ENCODE measurements at regions not wholly inside any gene's neighbourhood (a gene's known extent, or its start where the extent isn't known, plus 50 kb on each side); places are given as distances from the start of the nearest gene placed in this dataset.
"Not testable (repeated sequence)": the region's sequence is repeated elsewhere in the genome, so short reads cannot be mapped to it uniquely, and the experiment has no call there.

DNA sequence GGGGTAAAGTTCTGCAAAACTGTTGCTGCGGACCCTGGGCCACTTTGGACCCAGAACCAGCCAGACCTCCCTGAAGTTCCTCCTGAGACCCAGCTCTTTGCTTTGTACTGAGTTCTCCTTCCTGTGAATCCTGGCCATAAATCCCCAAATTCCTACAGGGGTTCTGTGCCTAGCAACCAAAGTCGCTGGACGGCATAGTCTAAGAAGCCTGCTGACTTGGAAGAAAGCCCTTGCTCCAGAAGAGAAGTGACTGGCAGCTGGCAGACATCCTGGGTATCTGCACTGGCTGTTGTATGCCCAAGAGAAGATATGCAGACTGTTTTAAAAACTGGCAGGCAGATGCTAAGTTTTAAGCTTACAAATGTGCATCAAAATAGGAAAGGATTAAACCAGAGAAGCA, 99.9 kb upstream of the SLC24A4 start:
- DNase-seq (ENCODE audit: low spot score): no peak

DNA sequence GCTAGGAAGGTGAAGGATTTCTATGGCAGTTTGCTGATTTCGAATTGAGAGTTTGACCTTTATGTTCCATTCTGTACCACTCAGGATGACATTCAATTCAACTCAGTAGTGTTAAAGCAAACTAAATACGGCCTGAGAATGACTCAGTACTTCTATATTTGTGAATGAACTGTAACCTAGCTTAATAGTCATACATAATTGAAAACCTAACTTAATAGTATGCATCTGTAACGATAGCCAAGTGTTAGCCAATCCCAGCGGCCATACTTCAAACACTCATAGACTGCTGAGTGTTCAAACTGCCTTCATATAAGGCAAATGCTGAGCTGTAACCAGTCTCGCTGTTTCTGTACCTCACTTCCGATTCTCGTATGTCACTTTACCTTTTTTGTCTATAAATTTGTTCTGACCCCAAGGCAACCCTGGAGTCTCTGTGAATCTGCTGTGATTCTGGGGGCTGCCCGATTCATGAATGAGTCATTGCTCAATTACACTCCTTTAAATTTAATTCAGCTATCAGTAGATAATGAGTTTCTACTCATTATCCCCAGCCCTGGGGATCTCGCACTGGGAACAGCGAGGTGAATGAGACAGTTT, 98.5 kb upstream of the SLC24A4 start:
- peak; percentile 66 for DNase-seq (ENCODE audit: low spot score)

DNA sequence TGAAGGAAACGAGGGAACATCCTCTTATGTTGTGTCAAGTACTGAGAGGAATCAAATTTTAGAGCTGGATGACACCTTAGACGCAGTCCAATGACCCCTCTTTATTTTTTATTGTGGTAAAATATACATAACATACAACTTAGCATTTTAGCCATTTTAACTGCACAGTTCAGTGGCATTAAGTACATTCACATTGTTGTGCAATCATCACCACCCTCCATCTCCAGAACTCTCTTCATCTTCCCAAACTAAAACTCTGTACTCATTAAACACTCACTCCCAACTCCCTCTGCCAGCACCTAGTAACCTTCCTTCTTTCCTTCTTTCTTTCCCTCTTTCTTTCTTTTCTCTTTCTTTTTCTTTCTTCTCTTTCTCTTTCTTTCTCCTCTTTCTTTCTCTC, 97.2 kb upstream of the SLC24A4 start:
- DNase-seq (ENCODE audit: low spot score): no peak

DNA sequence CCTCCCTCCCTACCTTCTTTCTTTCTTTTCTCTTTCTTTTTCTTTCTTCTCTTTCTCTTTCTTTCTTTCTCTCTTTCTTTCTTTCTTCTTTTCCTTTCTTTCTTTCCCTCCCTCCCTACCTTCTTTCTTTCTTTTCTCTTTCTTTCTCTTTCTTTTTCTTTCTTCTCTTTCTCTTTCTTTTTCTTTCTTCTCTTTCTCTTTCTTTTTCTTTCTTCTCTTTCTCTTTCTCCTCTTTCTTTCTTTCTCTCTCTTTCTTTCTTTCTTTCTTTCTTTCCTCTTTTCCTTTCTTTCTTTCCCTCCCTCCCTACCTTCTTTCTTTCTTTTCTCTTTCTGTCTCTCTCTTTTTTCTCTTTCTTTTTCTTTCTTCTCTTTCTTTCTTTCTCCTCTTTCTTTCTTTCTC, 96.8 kb upstream of the SLC24A4 start:
- DNase-seq (ENCODE audit: low spot score): not testable (repeated sequence)

DNA sequence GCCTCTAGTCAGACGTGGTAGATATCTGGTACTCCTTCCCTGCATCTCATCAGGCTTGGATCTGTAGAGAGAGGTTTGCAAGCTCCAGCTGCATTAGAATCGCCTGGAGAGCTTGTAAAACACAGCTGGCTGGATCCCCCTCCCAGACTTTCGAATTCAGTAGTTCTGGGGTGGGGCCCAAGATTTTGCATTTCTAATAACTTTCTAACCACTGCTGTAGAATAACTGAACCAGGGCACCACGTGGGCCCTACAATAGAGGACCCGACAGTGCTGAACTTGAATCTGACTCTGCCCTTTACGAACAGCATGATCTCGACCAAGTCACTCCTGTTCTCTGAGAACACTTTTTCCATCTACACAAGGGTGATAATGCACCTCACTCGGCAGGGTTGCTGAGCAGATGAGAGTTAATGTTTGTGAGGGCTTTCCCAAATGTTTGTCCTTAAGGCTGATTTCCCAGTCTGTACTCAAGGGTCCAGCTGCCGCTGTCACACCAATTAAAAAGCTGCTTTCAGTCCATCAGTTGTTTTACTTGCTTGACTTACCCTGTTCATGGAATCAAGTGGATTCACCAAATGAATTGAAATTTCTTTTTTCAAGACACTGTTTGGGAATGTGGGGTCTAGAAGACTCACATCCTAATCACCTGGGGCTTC, 86.6 kb upstream of the SLC24A4 start:
- DNase-seq (ENCODE audit: low spot score): no peak

DNA sequence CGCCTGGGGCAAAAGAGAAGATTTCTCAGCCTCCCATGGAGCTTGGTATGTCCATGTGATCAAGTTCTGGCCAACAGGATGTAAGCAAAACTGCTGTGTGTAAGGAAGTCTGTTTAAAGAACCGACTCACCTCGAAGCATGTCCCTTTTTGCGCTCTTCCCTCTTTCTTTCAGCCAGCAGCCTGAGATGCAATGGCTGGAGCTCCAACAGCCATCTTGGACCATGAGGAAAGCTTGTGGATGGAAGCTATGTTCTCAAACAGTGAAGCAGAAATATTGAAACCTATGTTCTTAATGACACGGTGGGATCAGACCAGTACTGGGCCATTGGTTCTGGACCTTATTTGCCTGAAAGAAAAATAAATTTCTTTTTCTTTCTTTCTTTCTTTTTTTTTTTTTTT, 82.3 kb upstream of the SLC24A4 start:
- no peak for DNase-seq (ENCODE audit: low spot score)

DNA sequence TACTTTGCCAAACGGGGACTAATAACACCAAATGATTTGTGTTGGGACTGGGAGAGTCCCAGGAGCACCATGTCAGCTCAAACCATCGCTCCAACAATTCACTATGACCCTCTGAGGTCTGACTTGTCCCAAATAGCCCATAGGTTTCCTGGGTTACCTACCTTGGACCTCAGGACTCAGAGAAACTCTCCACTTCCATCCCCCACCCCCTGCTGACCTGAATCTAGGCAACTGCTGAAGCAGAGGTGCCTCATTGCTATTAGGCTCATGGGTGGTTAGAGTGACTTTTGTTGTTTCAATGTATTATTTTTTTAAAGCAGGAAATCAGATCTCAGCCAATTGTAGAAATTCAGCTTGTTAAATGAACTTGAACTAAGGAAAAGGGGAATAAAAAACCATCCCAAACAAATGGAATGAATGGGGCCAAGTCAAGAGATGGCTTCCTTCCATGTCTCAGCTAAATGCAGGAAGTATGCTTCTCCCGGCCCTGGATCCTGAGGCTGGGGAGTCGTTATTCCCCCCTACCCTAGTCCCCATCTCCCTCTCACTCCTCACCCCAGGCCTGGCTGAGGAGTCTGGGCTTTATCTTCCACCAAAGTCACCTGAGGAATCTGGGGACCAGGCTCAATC, 80.9 kb upstream of the SLC24A4 start:
- DNase-seq (ENCODE audit: low spot score): no peak

DNA sequence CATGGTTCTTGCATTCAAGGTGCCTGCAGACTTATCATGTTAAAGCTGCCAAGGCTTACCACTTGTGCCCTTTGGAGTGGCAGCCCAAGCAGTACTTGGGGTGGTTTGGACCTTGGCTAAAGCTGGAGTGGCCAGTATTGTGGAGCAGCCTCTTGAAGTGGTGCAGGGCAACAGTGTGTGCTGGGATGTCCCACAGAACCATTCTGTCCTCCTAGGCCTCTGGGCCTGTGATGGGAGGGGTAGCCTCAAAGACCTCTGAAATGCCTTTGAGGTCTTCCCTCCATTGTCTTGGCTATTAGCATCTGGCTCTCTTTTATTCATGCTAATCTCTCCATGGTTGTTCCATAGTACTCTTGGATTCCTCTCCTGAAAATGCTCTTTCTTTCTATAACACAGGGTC, 78.2 kb upstream of the SLC24A4 start:
- no peak for DNase-seq (ENCODE audit: low spot score)

DNA sequence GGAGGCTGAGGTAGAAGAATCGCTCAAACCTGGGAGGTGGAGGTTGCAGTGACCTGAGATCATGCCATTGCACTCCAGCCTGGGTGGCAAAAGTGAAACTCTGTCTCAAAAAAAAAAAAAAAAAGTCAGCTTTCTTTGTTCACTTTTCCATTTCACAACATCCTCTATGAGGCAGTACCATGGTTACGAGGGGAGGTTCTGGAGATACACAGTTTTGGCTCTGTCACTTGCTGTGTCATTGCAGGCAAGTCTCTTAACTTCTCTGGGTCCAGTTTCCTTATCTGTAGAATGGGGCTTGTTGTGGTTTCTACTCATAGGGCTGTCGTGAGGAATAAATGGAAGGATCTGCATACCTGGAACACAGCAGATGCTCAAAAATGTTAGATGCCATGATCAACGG, 75.6 kb upstream of the SLC24A4 start:
- DNase-seq (ENCODE audit: low spot score): no peak

DNA sequence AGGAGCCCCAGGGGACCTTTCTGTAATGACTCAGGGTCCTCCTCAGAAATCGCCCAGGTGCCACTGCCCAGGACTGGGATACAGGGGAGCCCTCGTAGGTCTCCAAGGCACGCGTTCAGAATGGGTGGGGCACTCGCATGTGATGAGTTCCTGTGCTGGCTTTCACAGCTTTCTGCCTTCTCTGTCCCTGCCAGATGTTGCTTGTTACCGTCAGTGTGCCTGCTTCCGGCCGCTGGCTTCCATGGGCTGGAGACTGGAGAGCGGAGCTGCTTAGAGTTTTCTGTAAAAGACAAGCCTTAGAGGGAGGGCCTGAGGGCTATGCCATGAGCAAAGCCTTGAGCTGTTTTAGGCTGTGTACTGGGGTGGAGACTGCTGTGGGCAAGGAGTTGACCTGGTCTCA, 75.0 kb upstream of the SLC24A4 start:
- no peak for DNase-seq (ENCODE audit: low spot score)

DNA sequence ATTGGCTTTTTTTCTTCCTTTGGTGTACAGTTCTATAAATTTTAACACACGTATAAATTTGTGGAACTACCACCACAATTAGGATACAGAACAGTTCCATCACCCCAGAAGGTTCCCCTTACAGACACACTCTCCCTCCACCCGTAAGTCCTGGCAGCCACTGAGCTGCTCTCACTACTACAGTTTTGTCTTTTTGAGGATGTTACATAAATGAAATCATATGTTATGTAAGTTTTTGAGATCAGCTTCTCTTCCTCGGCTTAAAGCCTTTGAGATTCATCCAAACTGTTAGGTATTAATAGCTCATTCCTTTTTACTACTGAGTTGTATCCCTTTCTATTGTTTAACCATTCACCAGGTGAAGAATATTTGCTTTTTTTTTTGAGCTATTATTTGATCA, 74.3 kb upstream of the SLC24A4 start:
- DNase-seq (ENCODE audit: low spot score): no peak

DNA sequence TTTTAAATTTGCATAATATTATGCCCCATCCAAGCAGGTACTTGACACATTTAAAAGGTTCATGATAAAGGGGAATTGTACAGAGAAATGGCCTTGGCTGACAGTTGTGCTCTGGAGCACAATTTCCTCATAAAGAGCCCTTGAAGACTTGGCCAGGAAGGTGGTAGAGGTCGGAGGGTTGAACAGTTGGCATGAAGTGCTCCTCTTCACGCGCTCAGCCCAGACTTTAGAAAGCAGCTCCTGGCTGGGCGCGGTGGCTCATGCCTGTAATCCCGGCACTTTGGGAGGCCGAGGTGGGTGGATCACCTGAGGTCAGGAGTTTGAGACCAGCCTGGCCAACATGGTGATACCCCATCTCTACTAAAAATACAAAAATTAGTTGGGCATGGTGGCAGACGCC, 72.6 kb upstream of the SLC24A4 start:
- DNase-seq (ENCODE audit: low spot score): not testable (repeated sequence)

DNA sequence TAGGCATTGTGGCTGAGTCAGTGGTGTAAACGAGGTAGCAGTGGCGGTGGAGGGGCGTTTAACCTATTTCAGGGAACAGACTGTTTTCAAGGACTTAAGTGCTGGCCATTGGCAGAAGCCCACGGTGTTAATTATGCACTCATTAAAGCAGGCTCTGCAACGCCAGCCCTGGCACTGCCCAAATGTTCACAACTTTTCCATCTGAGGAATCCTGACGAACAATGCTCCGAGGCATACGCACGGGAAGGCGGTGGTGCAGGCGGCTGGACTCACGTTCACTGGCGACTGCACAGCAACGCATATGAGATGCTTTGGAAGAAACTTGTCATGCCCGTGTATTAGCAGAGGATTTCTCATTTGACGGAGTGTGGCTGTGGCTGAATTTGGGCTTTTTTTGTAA, 70.6 kb upstream of the SLC24A4 start:
- no peak for DNase-seq (ENCODE audit: low spot score)

DNA sequence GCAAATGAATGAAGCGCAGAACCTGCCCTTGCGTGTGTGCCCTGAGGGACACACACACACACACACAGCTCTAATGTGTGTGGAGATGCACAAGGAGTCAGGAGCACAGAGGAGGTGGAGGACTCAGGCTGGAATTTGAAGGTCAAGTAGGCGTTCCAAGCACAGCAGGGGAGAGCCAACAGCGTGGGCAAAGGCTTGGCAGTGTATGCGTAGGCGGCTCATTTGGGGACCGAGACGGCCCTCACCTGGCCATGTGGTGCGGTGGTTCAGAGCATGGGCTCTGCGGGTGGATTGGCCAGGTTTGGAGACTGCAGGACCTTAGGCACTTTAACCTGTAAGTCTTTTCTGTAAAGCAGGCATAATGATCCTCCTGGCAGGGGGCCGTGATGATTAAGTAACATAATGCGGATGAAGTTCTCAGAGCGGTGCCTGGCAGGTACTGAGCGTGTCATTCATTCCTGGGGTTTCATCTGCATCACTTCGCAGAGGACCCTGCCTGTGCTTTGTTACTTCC, 69.5 kb upstream of the SLC24A4 start:
- DNase-seq (ENCODE audit: low spot score): peak; percentile 47

DNA sequence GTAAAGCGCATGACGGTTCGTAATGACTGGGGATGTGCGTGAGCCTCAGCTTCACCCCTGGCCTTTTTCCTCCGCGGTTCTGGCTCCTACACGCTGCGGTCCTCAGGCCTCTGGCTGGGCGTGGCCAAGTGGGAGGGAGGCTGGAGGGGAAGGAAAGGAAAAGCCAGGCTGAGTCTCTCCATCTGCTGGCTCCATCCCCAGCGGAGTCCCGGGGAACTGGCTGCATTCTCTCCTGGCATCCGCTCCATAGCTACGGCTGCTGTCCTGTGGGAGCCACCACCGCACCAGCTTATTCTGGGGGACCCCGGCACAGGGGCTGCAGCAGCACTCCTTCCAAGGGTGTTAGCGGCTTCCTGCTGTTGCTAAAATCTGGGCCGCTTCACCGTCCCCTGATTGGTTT, 68.2 kb upstream of the SLC24A4 start:
- DNase-seq (ENCODE audit: low spot score): no peak

DNA sequence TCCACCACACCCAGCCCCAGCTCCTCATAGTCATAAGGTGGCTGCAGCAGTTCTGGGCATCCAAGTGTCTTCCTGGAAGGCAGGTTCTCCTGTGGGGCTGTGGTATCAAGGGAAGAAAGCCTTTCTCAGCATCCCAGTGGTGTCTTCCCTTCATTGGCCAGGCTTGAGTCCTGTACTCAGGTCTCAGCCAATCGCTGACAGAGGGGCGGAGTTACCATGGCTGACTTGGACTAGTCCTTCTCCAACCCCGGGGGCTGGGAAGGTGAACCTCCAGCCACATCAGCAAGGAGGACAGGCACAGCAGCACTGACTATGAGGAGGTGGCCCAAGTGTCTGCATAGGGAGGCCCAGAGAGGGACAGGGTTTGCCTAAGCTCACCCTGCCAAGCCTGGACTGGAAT, 64.0 kb upstream of the SLC24A4 start:
- no peak for DNase-seq (ENCODE audit: low spot score)

DNA sequence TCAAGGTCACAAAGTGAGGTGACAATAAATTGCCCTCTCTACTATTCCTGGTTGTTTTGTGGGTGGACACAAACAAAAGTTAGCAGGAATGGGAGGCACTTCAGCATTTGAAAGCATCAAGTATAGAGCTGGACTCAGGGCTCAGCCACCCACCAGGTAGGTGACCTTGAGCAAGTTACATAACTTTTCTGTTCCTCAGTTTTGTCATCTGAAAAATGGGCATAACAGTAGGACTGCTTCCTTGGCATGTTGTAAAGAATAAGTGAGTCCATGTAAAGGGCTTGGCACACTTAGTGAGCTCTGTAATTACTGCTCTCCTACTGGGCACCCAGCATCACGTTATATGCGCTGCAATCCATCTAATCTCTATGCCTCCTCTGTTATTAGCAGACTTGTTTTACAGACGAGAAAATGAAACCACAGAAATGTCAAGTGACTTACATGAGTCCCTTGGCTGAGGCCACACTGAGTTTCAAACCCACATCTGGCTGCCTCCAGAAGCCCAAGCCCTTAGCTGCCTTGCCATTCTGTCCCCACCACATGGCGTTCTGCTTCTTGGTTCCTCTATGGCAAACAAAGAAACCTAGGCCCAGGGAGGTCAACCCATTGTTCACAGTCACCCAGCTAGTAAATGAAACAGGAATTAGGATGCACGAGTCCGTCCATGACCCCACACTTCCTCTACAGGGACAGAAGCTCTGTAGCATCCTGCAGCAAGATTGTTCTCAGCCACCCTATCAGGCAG, 63.2 kb upstream of the SLC24A4 start:
- no peak for DNase-seq (ENCODE audit: low spot score)

DNA sequence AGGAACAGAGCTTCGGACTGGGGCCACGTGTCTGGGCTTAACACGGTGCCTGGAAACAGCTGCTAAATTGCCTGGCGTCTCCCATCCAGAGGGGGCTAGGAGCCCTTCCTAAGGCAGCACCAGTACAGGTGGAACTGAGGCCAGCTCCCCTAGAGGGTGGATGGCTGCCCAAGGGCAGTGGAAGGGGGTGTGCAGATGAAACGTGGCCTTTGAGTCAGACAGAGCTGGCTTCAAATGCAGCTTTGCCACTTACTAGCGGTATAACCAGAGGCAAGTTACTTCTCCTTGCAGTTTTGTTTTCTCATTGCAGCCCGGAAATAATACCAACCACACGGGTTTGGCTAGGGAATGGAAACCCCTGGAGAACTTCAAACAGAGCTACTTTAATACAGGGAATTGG, 59.3 kb upstream of the SLC24A4 start:
- DNase-seq (ENCODE audit: low spot score): no peak

DNA sequence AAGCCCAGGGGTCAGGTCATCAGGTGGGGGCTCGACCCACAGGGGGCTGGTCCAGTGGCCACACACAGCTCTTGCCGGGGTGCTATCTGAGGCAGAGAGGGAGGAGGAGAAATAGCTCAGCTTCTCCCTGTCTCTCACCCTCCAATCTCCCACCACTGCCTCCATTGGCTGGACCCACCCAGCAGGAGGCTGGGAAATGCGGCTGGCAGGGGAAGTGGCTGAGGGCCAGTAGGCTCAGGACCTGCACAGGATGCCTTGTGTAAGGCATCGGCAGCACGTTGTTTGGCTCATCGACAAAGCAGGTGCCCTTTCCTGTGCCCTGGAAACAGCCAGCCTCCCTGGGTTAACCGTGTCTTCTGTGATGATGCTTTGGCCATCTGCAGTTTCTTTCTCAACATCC, 58.8 kb upstream of the SLC24A4 start:
- DNase-seq (ENCODE audit: low spot score): no peak

DNA sequence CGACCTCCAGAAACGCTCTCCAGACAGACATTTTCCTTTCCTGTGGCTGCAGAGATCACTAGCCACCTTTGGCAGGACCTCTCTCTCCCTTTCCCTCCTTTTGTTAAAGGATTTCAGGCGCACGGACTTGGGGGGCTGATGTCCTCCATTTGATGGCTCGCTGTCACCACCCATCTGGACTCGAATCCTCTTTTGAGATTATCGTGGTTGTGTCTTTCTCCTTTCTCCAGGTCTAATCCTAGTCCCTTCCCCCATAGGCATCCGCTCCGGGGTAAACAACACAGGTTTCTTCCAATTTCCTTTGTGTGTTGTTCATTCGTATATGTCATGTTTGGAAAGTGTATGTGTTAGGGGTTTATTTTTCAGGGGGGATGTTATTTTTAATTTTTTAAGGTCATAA, 56.7 kb upstream of the SLC24A4 start:
- no peak for DNase-seq (ENCODE audit: low spot score)
